Right ventricle myocardium superior (tissue), 1 donor: ENCODE measurements at regions not wholly inside any gene's neighbourhood (a gene's known extent, or its start where the extent isn't known, plus 50 kb on each side); places are given as distances from the start of the nearest gene placed in this dataset.

Experiments used
- ATAC-seq: fragments of 200-7000 bp; cut with Tn5 transposase; one replicate; pipeline ENCODE4 v1.9.1; 2020; ENCODE audit warnings: mild to moderate bottlenecking; ENCODE audit not compliant: poor library complexity
- DNase-seq: peaks from one replicate; pipeline ENCODE4 v3.0.0-alpha.2; 2020
- intact Hi-C: fragments of 100-400 bp; cut with DNase I; formaldehyde crosslinking; loops from one replicate; pipeline ENCODE4 v1.11.2; 2022
- donor health status: DM: no; HTN: yes; CAD: no; lungs with severe emphysema.

- intact Hi-C loops, result no loop called here
- DNase-seq (no peak), ATAC-seq (no peak)
These were observed 212.8 kb downstream of the SUDS3 start for GRCh38 chr12:118589162-118589561.

GRCh38 chr12:118590406-118591150 lies 214.2 kb downstream of the SUDS3 start:
- intact Hi-C loops, result no loop called here
- DNase-seq (no peak), ATAC-seq (no peak)

GRCh38 chr12:118603610-118604361 lies 227.4 kb downstream of the SUDS3 start:
- no peak for ATAC-seq
- intact Hi-C loops, result loop anchor here (10.0 kb wide), 1 partner anchor 199 kb away; no protein-coding TSS in a partner anchor
- DNase-seq, result no peak

GRCh38 chr12:118606690-118607089 lies 230.3 kb downstream of the SUDS3 start:
- no peak for DNase-seq
- peak; percentile 75 for ATAC-seq
- intact Hi-C loops, result loop anchor here (10.0 kb wide), 1 partner anchor 202 kb away; no protein-coding TSS in a partner anchor

GRCh38 chr12:118607831-118608230 lies 231.5 kb downstream of the SUDS3 start:
- ATAC-seq (no peak), DNase-seq (no peak)
- intact Hi-C loops, result loop anchor here (10.0 kb wide), 1 partner anchor 203 kb away; no protein-coding TSS in a partner anchor

- ATAC-seq, result no peak
- intact Hi-C loops, result loop anchor here (10.0 kb wide), 1 partner anchor 204 kb away; no protein-coding TSS in a partner anchor
- no peak for DNase-seq
These were observed 232.5 kb downstream of the SUDS3 start for GRCh38 chr12:118608770-118609344.

- intact Hi-C loops, result loop anchor here (10.0 kb wide), 1 partner anchor 176 kb away; no protein-coding TSS in a partner anchor
- DNase-seq (no peak), ATAC-seq (no peak)
These were observed 234.9 kb downstream of the SUDS3 start for GRCh38 chr12:118611295-118611694.

- no peak for DNase-seq
- ATAC-seq, result no peak
These were observed 235.4 kb downstream of the SUDS3 start for GRCh38 chr12:118611770-118612169.

GRCh38 chr12:118617611-118618450 lies 241.5 kb downstream of the SUDS3 start:
- DNase-seq (no peak), ATAC-seq (no peak)
- intact Hi-C loops, result loop anchor here (10.0 kb wide), 1 partner anchor 183 kb away; no protein-coding TSS in a partner anchor

More at GRCh38 chr12:118611770-118612169, 235.4 kb downstream of the SUDS3 start:
- intact Hi-C loops, result loop anchor here (10.0 kb wide), 1 partner anchor 177 kb away; no protein-coding TSS in a partner anchor

- no peak for ATAC-seq
- intact Hi-C loops, result loop anchor here (10.0 kb wide), 1 partner anchor 184 kb away; no protein-coding TSS in a partner anchor
These were observed 242.3 kb downstream of the SUDS3 start for GRCh38 chr12:118618695-118619094.

GRCh38 chr12:118625050-118625675 lies 248.8 kb downstream of the SUDS3 start:
- no peak for DNase-seq
- intact Hi-C loops, result no loop called here
- ATAC-seq, result peak; percentile 89

More at GRCh38 chr12:118618695-118619094, 242.3 kb downstream of the SUDS3 start:
- no peak for DNase-seq

- no peak for ATAC-seq
- DNase-seq, result no peak
- intact Hi-C loops, result no loop called here
These were observed 256.7 kb downstream of the SUDS3 start for GRCh38 chr12:118633071-118633470.

- ATAC-seq (no peak), DNase-seq (no peak)
- intact Hi-C loops, result no loop called here
These were observed 258.9 kb downstream of the SUDS3 start for GRCh38 chr12:118635276-118635675.

- intact Hi-C loops, result no loop called here
- no peak for DNase-seq
- ATAC-seq, result no peak
These were observed 261.5 kb downstream of the SUDS3 start for GRCh38 chr12:118637767-118638370.

- ATAC-seq (no peak), DNase-seq (no peak)
- intact Hi-C loops, result no loop called here
These were observed 264.9 kb downstream of the SUDS3 start for GRCh38 chr12:118641249-118641648.

GRCh38 chr12:118645219-118645618 lies 268.9 kb downstream of the SUDS3 start:
- ATAC-seq (no peak), DNase-seq (no peak)
- intact Hi-C loops, result no loop called here

GRCh38 chr12:118649765-118650585 lies 273.6 kb downstream of the SUDS3 start:
- DNase-seq, result no peak
- no peak for ATAC-seq
- intact Hi-C loops, result no loop called here
